ENCODE measurements at regions not wholly inside any gene's neighbourhood (a gene's known extent, or its start where the extent isn't known, plus 50 kb on each side); places are given as distances from the start of the nearest gene placed in this dataset.

DNA sequence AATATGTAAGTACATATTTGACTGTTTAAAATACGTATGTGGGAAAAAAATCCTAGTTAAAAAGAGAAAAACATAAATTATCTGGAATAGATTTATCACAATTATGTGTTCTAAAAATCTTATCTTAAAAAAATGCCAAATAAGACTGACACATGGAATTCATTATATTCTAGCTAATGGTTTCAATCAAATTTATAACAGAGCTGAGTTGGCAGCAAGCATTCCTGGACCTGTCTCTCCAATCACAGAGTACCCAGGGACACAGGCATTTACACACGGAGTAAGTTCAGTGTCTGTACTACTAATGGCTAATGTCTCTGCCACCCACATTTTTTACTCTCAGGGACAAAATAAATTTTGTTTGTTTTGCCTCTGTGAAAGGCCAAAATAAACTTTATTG is 122.3 kb downstream of the RPS12 start:
- H3K36me3 ChIP-seq (ENCODE audit: insufficient read depth, low read length) = no peaks in the 10 kb centered on the region
- no peak overlapping the region for H3K9ac ChIP-seq (ENCODE audit: low read length)
- H3K27me3 ChIP-seq (ENCODE audit: insufficient read depth, low read length) = no peaks in the 10 kb centered on the region
- H3K4me3 ChIP-seq (ENCODE audit: low read depth, low read length, poor library complexity, severe bottlenecking) = no peak overlapping the region
- no peaks in the 10 kb centered on the region for H4K20me1 ChIP-seq (ENCODE audit: insufficient read depth, low read length)
- H3K9me2 ChIP-seq (ENCODE audit: low read depth, low read length) = no peaks in the 10 kb centered on the region
- H2AFZ ChIP-seq (ENCODE audit: low read length) = no peak overlapping the region
- H3F3A ChIP-seq (ENCODE audit: insufficient read depth, low read length) = no peaks in the 10 kb centered on the region
- H3K4me1 ChIP-seq (ENCODE audit: insufficient read depth, low read length, severe bottlenecking) = no peaks in the 10 kb centered on the region
- H3K27ac ChIP-seq (ENCODE audit: low read depth, low read length, poor library complexity, severe bottlenecking) = no peak overlapping the region
- H3K79me2 ChIP-seq (ENCODE audit: insufficient read depth, low read length) = no peaks in the 10 kb centered on the region
- TF ChIP-seq EZH2 (IDR thresholded peaks at IDR 0.05; ENCODE audit: borderline replicate concordance, low read length) = no peak
- no peak for TF ChIP-seq CTCF (IDR thresholded peaks at IDR 0.05; ENCODE audit: low read length)
- no peaks in the 10 kb centered on the region for H3K9me3 ChIP-seq (ENCODE audit: low read length)
- H3K4me2 ChIP-seq (ENCODE audit: low read length) = no peak overlapping the region

- Histone ChIP-seq H3K79me2 (ENCODE audit: insufficient read depth, low read length) (no peaks in the 10 kb centered on the region), H2AFZ (ENCODE audit: low read length) (no peak overlapping the region), H3K36me3 (ENCODE audit: insufficient read depth, low read length) (no peaks in the 10 kb centered on the region), H3K27ac (ENCODE audit: low read depth, low read length, poor library complexity, severe bottlenecking) (no peak overlapping the region), H3K9me3 (ENCODE audit: low read length) (no peaks in the 10 kb centered on the region), H3K9me2 (ENCODE audit: low read depth, low read length) (no peaks in the 10 kb centered on the region), H3K4me2 (ENCODE audit: low read length) (no peak overlapping the region), H3K4me3 (ENCODE audit: low read depth, low read length, poor library complexity, severe bottlenecking) (no peak overlapping the region), H3F3A (ENCODE audit: insufficient read depth, low read length) (no peaks in the 10 kb centered on the region), H3K27me3 (ENCODE audit: insufficient read depth, low read length) (no peaks in the 10 kb centered on the region), H4K20me1 (ENCODE audit: insufficient read depth, low read length) (no peaks in the 10 kb centered on the region), H3K9ac (ENCODE audit: low read length) (no peak overlapping the region), H3K4me1 (ENCODE audit: insufficient read depth, low read length, severe bottlenecking) (no peaks in the 10 kb centered on the region)
- no peak for TF ChIP-seq EZH2 (IDR thresholded peaks at IDR 0.05; ENCODE audit: borderline replicate concordance, low read length)
- peak; percentile 71 for TF ChIP-seq CTCF (IDR thresholded peaks at IDR 0.05; ENCODE audit: low read length)
Observed at GRCh38 chr6:132937466-132937906, 123.1 kb downstream of the RPS12 start.

DNA sequence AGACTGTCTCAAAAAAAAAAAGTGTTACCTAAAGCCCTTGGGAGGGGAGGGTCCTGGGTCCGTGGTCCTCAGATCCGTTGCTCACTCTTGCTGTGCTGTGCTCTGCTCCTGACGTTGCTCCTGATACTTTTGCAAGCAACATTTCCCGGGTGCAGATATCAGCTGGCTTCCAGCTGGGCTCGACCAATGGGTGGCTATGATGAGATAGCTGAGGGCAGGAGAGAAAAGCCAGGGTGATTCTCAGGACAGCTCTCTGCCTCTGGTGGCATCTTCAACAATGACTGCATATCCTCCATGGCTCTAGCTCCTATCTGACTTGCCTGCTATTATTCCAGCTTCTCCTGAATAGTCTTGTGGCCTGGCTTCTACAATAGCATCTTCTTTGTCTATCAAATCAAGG is 134.5 kb downstream of the RPS12 start:
- Histone ChIP-seq H3K4me3 (ENCODE audit: low read depth, low read length, poor library complexity, severe bottlenecking) (no peak overlapping the region), H3K4me1 (ENCODE audit: insufficient read depth, low read length, severe bottlenecking) (no peaks in the 10 kb centered on the region), H3K36me3 (ENCODE audit: insufficient read depth, low read length) (no peaks in the 10 kb centered on the region), H3K9ac (ENCODE audit: low read length) (no peak overlapping the region), H3K9me3 (ENCODE audit: low read length) (no peaks in the 10 kb centered on the region), H3K79me2 (ENCODE audit: insufficient read depth, low read length) (no peaks in the 10 kb centered on the region), H3K27ac (ENCODE audit: low read depth, low read length, poor library complexity, severe bottlenecking) (no peak overlapping the region), H4K20me1 (ENCODE audit: insufficient read depth, low read length) (no peaks in the 10 kb centered on the region), H3K4me2 (ENCODE audit: low read length) (no peak overlapping the region), H3K9me2 (ENCODE audit: low read depth, low read length) (no peaks in the 10 kb centered on the region), H2AFZ (ENCODE audit: low read length) (no peak overlapping the region), H3F3A (ENCODE audit: insufficient read depth, low read length) (no peaks in the 10 kb centered on the region), H3K27me3 (ENCODE audit: insufficient read depth, low read length) (no peaks in the 10 kb centered on the region)
- TF ChIP-seq EZH2 (IDR thresholded peaks at IDR 0.05; ENCODE audit: borderline replicate concordance, low read length) = no peak
- no peak for TF ChIP-seq CTCF (IDR thresholded peaks at IDR 0.05; ENCODE audit: low read length)

All from OCI-LY1 (cell line).